Activated CD4-positive, alpha-beta T cell treated with anti-CD3 and anti-CD28 coated beads, Interleukin-2, amount 50 U/mL, for 48 hours (primary cell): ENCODE measurements at regions not wholly inside any gene's neighbourhood (a gene's known extent, or its start where the extent isn't known, plus 50 kb on each side); places are given as distances from the start of the nearest gene placed in this dataset.
"Not testable (repeated sequence)": the region's sequence is repeated elsewhere in the genome, so short reads cannot be mapped to it uniquely, and the experiment has no call there.

Experiments
- DNase-seq, 2 experiments: peaks; one replicate each; pipeline ENCODE4 v3.0.0-alpha.2; 2020

GRCh38 chr10:106284802-106285587, 879.5 kb downstream of the SORCS1 start:
- DNase-seq, result no peak

- DNase-seq, result no peak
These were observed 883.5 kb downstream of the SORCS1 start for GRCh38 chr10:106280896-106281460.

- DNase-seq, result no peak
These were observed 886.1 kb downstream of the SORCS1 start for GRCh38 chr10:106278383-106278782.

GRCh38 chr10:106271237-106271636, 893.3 kb downstream of the SORCS1 start:
- no peak for DNase-seq

GRCh38 chr10:106268000-106268399, 896.5 kb downstream of the SORCS1 start:
- DNase-seq, result no peak

GRCh38 chr10:106267591-106267990, 896.9 kb downstream of the SORCS1 start:
- DNase-seq, result no peak

GRCh38 chr10:106257432-106257831, 907.1 kb downstream of the SORCS1 start:
- DNase-seq, result not testable (repeated sequence)

GRCh38 chr10:106255111-106255678, 909.3 kb downstream of the SORCS1 start:
- DNase-seq, result no peak

- no peak for DNase-seq
These were observed 910.4 kb downstream of the SORCS1 start for GRCh38 chr10:106254071-106254470.

- DNase-seq, result no peak
These were observed 912.0 kb downstream of the SORCS1 start for GRCh38 chr10:106252541-106252940.

GRCh38 chr10:106251573-106251972, 912.9 kb downstream of the SORCS1 start:
- no peak for DNase-seq

GRCh38 chr10:106242301-106242700, 922.2 kb downstream of the SORCS1 start:
- DNase-seq, result no peak

- no peak for DNase-seq
These were observed 937.7 kb downstream of the SORCS1 start for GRCh38 chr10:106226828-106227227.

- DNase-seq, result no peak
These were observed 938.4 kb downstream of the SORCS1 start for GRCh38 chr10:106226142-106226541.

GRCh38 chr10:106224676-106225075, 939.8 kb downstream of the SORCS1 start:
- no peak for DNase-seq

- DNase-seq, result no peak
These were observed 946.9 kb downstream of the SORCS1 start for GRCh38 chr10:106217627-106218026.

- no peak for DNase-seq
These were observed 948.4 kb downstream of the SORCS1 start for GRCh38 chr10:106216085-106216484.

GRCh38 chr10:106214243-106214642, 950.3 kb downstream of the SORCS1 start:
- DNase-seq, result no peak

- DNase-seq, result no peak
These were observed 951.0 kb downstream of the SORCS1 start for GRCh38 chr10:106213493-106213892.

- no peak for DNase-seq
These were observed 966.2 kb downstream of the SORCS1 start for GRCh38 chr10:106198275-106198674.

GRCh38 chr10:106189292-106189691, 975.2 kb downstream of the SORCS1 start:
- peak; percentile 10 to 16 for DNase-seq

- DNase-seq, result no peak
These were observed 978.6 kb downstream of the SORCS1 start for GRCh38 chr10:106185951-106186350.

- DNase-seq, result no peak
These were observed 981.5 kb downstream of the SORCS1 start for GRCh38 chr10:106183041-106183440.

- DNase-seq, result no peak
These were observed 982.0 kb downstream of the SORCS1 start for GRCh38 chr10:106182542-106182941.
